ENCODE measurements at regions not wholly inside any gene's neighbourhood (a gene's known extent, or its start where the extent isn't known, plus 50 kb on each side); places are given as distances from the start of the nearest gene placed in this dataset.
"Not testable (repeated sequence)": the region's sequence is repeated elsewhere in the genome, so short reads cannot be mapped to it uniquely, and the experiment has no call there.

GRCh38 chr2:221761260-221761659, 189.2 kb upstream of the EPHA4 start:
- DNase-seq (ENCODE audit: low spot score): no peak

DNA sequence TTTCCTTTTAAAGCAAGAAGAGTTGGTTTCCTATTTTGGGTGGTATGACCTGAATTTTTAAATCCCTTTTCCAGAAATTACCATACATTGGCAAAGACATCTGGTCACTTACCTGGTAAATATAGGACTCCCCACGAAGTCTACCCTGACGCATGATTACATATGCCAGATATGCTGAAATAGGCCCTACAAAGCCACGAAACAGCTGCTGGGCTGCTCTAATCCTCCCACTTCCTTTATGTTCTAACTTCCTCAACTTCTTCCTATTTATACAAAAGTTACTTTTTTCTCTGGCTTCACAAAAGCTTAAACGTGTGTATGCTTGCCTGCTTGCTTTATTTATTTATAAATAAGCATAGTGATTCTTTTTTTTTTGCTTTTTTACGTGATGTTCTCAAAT, 186.0 kb upstream of the EPHA4 start:
- no peak for DNase-seq (ENCODE audit: low spot score)

GRCh38 chr2:221753401-221753800, 181.3 kb upstream of the EPHA4 start:
- DNase-seq (ENCODE audit: low spot score): no peak

DNA sequence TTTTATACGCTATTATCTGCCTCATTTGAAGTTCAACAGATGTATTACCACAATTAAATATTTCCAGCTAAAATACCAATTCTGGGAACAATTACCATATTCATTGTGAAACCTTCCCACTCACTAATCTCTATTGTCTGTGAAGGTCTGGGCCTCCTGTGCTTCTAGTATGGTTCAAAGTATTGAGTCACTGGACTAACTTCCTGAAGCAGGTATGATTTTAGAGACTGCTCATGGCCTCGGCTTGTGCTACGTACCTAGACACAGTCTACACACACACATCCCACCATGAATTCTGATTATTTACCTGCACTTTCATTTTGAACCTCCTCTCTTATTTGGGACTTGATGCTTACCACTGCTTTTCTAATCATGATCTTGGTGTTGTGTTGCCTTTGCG, 180.7 kb upstream of the EPHA4 start:
- no peak for DNase-seq (ENCODE audit: low spot score)

GRCh38 chr2:221750316-221750715, 178.2 kb upstream of the EPHA4 start:
- no peak for DNase-seq (ENCODE audit: low spot score)

DNA sequence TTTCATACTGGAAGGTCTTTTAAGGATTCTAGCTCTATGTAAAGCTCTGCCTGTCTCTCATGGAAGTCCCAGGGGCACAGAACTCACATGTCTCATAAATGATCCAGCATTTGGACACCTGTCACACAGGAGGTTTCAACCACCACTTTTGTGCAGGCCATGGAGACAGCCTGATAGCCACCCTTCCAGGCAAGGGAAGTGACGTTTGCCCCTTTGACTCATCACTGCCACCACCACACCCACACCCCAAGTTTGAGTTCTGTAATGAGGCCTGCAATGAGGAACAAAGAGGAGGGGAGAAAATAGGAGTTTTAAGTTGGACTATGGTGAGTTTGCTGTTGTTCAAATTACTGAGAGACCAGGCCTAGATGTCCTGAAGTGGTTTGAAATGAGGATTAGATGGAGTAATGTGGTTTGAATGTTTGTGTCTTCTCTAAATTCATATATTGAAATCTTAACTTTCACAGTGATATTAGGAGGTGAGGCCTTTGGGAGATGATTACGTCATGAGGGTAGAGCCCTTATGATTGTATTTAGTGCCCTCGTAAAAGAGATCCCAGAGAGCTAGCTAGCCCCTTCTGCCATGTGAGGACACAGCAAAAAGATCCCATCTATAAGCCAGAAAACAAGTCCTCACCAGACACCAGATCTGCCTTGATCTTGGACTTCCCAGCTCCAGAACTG, 175.3 kb upstream of the EPHA4 start:
- DNase-seq (ENCODE audit: low spot score): no peak

- DNase-seq (ENCODE audit: low spot score): no peak
These were observed 169.6 kb upstream of the EPHA4 start for GRCh38 chr2:221741496-221742211.

DNA sequence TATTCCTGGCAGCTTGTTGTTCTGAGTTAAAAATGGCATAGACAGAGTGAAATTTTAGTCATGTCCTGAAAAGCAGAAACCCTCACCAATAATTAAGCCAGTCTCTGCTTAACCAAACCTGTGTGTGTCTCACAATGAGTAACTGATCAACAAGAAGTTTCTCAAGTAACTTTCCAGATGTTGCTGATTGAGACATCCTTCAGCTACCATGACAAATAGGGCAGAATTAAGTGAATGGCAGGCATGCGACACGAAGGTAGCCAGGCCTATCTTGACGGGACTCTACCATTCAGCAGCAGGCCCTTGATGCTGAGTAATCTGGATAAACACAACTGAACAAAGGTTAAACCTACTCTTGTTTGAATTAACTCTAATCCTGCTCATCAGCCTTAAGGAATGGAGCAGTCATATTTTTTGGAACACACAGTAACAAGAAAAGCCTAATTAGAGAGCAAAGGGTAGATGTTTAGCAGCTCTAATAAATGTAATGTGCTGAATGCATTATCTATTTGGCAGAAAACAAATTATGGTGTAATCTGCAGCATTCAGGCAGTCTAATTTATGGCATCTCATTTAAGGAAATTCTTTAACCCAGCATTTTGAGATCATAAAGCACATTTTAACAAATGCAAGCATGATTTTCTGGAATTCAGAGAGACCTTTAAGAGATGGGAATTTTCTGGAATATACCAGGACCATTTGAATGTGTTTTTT, 159.5 kb upstream of the EPHA4 start:
- DNase-seq (ENCODE audit: low spot score): no peak

DNA sequence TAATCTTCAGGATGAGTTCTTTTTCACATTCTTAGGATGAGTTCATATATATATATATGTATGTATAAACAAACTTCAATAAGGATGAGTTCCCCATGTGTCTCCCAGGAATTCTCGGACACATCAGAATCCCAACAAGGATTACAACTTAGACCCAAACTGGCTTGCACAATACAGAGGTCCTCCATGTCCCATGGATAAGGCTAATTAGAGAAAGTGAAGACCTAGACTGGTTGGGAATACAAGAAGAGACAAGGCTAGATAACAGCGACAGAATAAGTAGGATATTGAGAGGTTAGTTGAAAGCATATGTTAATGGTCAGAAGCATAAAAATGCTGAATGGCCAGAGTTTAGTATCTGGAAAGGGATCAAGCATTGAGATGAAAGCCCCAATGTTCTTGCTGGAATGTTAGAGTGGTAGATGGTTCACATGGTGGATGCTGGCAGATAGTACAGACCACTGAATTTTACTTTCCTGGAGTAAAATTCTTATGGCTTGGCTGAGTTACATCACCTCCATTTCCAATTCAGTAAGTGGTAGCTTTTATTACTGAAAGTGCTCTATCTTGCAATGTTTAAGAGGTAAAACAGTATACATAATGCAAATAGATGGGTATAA, 154.9 kb upstream of the EPHA4 start:
- DNase-seq (ENCODE audit: low spot score): no peak

DNA sequence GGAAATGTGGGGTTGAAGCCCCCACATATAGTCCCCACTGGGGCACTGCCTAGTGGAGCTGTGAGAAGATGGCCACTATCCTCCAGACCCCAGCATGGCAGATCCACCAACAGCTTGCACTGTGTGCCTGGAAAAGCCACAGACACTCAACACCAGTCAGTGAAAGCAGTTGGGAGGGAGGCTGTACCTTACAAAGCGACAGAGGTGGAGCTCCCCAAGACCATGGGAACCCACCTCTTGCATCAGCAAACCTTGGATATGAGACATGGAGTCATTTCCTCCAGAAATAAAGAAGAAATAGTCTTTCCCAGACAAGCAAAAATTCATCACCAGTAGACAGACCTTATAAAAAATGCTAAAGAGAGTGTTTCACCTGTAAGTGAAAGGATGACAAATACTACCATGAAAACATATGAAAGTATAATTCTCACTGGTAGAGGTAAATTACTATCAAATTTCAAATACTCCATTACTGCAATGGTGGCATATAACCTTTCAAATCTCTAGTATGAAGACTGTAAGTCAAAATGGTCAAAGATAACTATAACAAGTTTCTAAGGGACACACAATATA, 152.6 kb upstream of the EPHA4 start:
- no peak for DNase-seq (ENCODE audit: low spot score)

GRCh38 chr2:221724117-221724516, 152.0 kb upstream of the EPHA4 start:
- DNase-seq (ENCODE audit: low spot score): not testable (repeated sequence)

GRCh38 chr2:221716426-221717303, 144.6 kb upstream of the EPHA4 start:
- DNase-seq (ENCODE audit: low spot score): no peak

- peak; percentile 20 for DNase-seq (ENCODE audit: low spot score)
These were observed 143.6 kb upstream of the EPHA4 start for GRCh38 chr2:221715523-221716247.

- DNase-seq (ENCODE audit: low spot score): no peak
These were observed 138.6 kb upstream of the EPHA4 start for GRCh38 chr2:221710744-221711143.

- DNase-seq (ENCODE audit: low spot score): no peak
These were observed 136.8 kb upstream of the EPHA4 start for GRCh38 chr2:221708902-221709301.

- no peak for DNase-seq (ENCODE audit: low spot score)
These were observed 133.2 kb upstream of the EPHA4 start for GRCh38 chr2:221705185-221705877.

DNA sequence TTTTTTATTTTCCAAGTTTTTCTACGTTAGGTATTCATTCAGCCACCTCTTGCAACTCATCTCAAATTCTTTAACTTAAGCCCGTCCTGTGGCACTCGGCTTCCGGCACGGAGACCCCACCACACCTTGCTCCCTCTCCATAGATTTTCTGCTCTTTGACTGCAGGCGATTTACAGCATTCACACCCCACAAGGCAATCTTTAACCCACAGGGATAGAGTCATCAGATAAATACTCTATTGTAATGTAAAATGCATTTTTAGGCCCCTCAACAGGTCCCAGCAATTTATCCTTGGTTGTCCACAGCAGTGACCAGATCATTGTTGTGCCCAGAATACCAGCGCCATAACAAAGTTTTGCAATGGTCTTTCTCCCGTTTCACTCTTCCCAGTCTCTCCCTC, 132.3 kb upstream of the EPHA4 start:
- no peak for DNase-seq (ENCODE audit: low spot score)

DNA sequence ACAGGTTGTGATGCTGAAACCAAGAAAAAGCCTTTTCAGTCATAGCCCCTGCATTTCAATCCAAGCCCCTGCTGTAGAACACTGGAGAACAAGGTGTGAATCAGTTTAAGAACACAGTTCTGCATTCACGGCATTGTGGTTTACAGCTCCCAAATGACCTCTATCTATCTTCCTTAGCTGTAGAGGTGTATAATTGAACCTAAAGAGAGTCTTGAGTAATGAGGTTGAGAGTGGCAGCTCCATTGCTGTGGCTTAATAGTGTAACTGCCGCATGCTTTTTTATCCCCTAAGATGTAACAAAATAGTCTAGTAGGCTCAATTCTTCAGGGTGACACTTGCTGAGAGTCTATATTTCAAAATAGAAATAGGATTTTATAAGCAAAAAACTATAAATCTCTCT, 121.3 kb upstream of the EPHA4 start:
- DNase-seq (ENCODE audit: low spot score): no peak

DNA sequence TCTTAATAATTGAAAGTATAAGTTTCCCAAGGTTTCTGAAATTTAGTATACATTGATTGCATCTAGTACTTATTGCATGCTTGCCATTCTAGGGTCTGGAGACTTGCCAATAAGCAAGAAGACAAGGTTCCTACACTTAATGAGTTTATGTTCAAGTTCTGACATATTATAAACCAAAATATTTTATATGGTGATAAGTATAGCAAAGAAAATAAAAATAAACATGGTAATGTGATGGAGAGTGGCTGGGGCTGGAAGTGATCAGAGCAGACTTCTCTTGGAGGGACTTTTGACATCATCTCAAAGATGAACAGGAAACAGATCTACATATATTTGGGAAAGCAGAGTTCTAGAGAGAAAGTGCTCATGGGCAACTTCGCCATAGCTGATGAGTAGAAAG, 119.5 kb upstream of the EPHA4 start:
- no peak for DNase-seq (ENCODE audit: low spot score)

DNA sequence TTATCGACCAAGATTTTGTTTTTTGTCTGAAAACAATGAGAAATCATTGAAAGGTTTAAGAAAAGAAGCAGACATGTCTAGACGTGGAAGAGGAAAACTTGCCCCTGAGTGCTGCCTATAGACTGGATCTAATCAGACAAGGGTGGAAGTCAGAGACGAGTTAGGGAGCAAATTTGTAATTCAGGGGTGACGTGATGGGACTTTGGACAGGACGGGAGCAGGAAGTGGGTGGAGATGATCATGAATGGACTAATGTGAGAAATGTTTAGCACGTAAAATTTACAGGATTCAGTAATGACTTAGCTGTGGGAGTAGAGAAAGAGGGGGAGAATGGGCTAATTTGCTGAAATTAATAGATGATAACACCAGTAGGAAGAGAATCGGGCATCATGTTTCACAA, 117.0 kb upstream of the EPHA4 start:
- DNase-seq (ENCODE audit: low spot score): no peak
